ENCODE measurements at regions not wholly inside any gene's neighbourhood (a gene's known extent, or its start where the extent isn't known, plus 50 kb on each side); places are given as distances from the start of the nearest gene placed in this dataset.

DNA sequence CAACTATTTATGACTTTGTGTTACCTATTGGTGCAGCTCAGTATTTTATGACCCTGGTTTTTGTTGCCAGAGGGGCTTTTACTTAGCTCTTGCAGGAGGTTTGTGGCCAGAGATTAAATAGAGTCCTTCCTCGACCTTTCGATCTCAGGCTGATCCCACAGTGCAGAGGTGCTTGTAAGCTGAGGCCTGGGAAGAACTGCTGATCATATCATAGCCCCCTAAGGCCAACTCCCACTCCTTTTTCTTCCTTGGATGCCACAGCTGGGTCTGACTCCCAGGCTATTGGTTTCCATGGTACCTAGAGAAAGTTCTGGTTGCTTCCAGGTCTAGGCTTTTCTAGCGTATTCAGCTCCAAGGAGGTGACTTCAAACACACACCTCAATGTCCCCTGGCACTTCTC lies 324.9 kb downstream of the FOXO1 start:
- H3K27ac ChIP-seq = no peak overlapping the region
- TF ChIP-seq, protein P1, sequence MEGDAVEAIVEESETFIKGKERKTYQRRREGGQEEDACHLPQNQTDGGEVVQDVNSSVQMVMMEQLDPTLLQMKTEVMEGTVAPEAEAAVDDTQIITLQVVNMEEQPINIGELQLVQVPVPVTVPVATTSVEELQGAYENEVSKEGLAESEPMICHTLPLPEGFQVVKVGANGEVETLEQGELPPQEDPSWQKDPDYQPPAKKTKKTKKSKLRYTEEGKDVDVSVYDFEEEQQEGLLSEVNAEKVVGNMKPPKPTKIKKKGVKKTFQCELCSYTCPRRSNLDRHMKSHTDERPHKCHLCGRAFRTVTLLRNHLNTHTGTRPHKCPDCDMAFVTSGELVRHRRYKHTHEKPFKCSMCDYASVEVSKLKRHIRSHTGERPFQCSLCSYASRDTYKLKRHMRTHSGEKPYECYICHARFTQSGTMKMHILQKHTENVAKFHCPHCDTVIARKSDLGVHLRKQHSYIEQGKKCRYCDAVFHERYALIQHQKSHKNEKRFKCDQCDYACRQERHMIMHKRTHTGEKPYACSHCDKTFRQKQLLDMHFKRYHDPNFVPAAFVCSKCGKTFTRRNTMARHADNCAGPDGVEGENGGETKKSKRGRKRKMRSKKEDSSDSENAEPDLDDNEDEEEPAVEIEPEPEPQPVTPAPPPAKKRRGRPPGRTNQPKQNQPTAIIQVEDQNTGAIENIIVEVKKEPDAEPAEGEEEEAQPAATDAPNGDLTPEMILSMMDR (conservative IDR thresholded peaks at IDR 0.05) = no peak

DNA sequence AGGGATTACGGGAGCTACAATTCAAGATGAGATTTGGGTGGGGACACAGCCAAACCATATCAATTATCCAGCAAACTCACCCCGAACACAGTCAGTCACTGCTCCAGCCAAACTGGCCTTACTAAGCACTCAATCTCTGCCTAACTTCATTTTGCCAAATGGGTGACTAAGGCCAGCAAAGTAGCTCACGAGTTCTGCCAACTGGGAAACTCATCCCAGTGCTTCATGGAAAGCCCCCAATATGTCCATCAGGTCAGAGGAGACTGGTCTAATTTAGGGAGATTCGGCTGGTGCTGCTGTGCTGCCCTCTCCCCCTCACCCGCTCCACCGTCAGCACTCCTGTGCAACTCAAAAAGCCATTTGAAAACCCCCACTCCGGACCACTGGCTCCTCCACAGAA lies 324.0 kb downstream of the FOXO1 start:
- TF ChIP-seq, protein P1 (conservative IDR thresholded peaks at IDR 0.05) = no peak
- no peak overlapping the region for H3K27ac ChIP-seq

DNA sequence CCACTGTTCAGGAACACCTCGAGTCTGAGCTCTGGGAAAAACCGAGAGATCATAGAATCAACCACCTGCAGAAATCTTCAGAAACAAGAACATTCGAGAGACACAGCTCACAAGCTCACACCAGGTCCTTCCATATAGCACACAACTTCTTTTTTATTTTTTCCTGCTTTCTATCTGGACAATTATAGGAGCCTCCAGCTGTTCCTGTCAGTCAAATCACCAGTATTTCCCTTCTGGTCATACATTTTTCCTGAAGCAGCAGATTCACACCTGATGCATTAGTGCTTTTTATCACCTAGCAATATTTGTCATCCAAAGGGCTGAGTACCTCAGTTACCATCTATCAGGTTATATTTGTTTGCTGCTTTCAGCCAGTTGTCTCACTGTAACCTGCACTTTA lies 323.5 kb downstream of the FOXO1 start:
- H3K27ac ChIP-seq = no peak overlapping the region
- TF ChIP-seq, protein P1 (conservative IDR thresholded peaks at IDR 0.05) = no peak

DNA sequence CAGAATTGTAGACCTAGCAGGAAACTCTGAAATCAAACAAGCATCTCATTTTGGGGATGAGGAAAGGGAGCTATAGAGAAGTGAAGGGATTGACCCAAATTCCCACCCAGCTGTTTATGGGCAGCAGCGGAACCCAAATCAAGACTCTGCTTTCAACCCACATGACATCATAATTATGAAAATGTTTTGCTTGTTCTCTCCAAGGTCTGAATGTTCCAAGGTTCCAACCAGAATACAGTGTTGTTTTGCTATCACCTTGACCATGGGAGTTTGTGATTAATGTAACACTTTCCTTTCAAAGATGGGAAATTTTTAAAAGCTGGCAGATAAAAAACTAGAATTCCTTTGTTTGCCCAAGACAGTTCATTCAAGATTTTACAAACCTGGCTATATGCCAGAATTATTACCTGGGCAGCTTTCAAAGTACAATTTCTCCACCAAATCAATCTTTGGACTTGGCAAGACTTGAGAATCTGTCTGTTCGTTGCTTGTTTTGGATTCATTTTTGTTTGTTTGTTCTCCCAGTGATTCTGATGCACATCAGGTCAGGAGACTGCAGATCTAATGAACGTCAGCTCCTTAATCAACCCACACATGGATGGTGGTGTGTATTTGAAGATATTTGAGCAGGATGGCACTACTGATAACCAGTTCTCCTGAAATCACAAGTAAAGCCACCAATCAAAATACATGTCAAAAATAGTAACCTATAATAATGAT lies 322.7 kb downstream of the FOXO1 start:
- H3K27ac ChIP-seq = no peak overlapping the region
- TF ChIP-seq, protein P1 (conservative IDR thresholded peaks at IDR 0.05) = no peak

DNA sequence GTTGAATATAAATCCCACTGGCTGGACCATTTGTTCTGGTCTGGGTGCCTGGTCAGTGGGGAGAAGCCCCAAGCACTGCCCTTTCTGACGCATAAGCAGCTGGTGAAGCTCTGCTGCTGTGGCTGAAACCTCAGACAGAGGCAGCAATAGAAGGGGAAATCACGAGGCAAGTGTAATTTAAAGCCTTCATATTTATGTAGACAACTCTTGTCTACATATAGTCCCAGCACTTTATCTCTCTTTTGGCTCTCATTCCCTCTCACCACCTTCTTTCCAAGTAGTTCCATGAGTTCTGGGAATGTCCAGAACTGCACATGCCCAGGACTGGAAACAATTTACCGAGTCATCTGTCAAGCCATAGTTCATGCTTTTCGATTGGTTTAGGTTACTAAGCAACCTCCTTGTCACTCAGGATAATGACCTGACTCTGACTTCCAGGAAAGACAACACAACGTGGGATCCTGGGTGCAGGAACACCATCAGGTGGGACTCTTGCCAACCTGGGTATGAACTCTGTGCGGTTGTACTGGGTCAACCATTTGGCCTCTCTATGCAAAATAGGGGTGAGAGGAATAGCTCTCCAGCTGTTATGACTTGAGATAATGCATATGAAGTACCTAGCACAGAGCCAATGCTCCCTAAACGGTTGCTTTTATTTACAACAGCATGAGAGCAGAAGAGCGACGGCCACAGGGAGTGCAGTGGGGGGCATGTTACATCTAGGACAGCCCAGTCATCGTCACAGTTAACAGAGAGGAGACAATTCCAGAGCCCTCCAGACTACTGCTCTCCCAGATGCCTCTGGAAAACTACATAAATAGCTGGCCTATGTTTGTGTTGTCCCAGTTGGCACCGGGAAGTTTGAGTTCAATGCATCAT lies 321.9 kb downstream of the FOXO1 start:
- H3K27ac ChIP-seq = no peak overlapping the region
- TF ChIP-seq, protein P1 (conservative IDR thresholded peaks at IDR 0.05) = no peak

DNA sequence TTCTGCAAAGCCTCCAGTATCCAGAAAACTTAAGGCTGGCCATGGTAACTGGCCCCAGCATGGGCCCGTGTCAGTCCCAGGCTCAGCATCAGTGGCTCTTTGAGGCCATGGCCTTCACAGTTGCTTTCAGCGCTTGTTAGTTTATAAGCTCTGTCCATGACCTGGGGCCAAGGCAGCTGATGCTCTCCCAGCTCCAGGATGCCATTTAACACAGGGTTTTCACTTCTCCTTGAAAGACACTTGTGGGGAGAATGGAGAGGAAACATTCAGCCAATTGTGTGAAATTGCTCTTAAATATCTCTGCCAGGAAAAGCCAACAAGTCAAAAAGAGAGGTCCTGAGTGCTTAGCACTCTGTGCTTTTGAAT lies 321.3 kb downstream of the FOXO1 start:
- TF ChIP-seq, protein P1 (conservative IDR thresholded peaks at IDR 0.05) = no peak
- H3K27ac ChIP-seq = no peak overlapping the region

DNA sequence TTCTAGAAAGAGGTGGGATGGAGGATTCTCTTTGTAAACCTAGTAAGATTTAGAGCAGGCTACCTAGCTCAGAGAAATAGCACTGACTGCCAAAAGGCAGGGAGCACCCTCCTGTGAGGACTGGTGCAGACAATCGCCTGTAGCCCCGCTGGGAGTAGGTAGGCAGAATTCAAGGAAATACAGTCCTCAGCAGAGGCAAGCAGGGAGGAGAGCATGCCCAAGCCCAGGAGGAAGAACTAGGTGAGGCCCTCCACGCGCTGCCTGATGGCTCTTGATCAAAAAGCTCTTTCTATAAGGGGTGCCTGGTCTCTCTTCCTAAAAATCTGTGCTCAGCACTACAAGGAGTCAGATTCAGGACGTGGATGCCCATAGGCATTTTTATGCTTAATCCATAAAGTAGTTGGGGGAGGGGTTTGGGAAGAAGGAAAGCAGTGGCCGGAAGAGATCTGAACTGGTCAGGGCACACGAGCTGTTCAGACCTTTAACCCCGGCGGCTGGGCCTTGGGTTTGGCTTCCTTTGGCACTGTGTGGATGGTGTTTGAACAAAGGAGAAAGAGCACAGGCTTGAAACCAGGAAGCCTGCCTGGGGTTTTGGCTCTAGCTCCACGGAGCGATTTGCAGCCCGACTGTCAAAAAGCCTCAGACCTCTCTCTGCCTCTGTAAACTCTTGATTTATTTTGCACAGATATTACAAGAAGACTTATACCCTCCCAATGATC lies 320.6 kb downstream of the FOXO1 start:
- H3K27ac ChIP-seq = no peak overlapping the region
- TF ChIP-seq, protein P1 (conservative IDR thresholded peaks at IDR 0.05) = no peak

All from VCaP (cell line).